Liver (tissue), 8 donors: ENCODE measurements at regions not wholly inside any gene's neighbourhood (a gene's known extent, or its start where the extent isn't known, plus 50 kb on each side); places are given as distances from the start of the nearest gene placed in this dataset.

Source experiments
- DNase-seq: peaks from one replicate; pipeline ENCODE4 v3.0.0-alpha.2; 2017; ENCODE audit warnings: low spot score
- H3K27ac ChIP-seq, 2 donors: one replicate each; pipeline ENCODE4 v1.7.0; 2013; ENCODE audit warnings: inconsistent platforms in 2 of 2, low read length in 2 of 2, control low read depth in 1 of 2, low read depth in 1 of 2, mild to moderate bottlenecking in 1 of 2
- H3K27me3 ChIP-seq, 4 donors: one replicate each; pipeline versions ENCODE4 v1.6.1 to v1.7.0; 2013; ENCODE audit warnings: low read length in 3 of 4, inconsistent platforms in 1 of 4, mild to moderate bottlenecking in 1 of 4, moderate library complexity in 1 of 4; ENCODE audit not compliant: control insufficient read depth in 4 of 4, insufficient read depth in 4 of 4
- H3K36me3 ChIP-seq, 4 donors: one replicate each; pipeline versions ENCODE4 v1.6.1 to v1.7.0; 2013; ENCODE audit warnings: low read length in 3 of 4, mild to moderate bottlenecking in 3 of 4, low read depth in 1 of 4, moderate library complexity in 1 of 4; ENCODE audit not compliant: control insufficient read depth in 4 of 4, insufficient read depth in 3 of 4
- H3K4me1 ChIP-seq, 4 donors: one replicate each; pipeline versions ENCODE4 v1.6.1 to v1.7.0; 2013; ENCODE audit warnings: low read length in 3 of 4, mild to moderate bottlenecking in 3 of 4, moderate library complexity in 1 of 4; ENCODE audit not compliant: control insufficient read depth in 4 of 4, insufficient read depth in 4 of 4
- H3K4me3 ChIP-seq, 3 donors: one replicate each; pipeline versions ENCODE4 v1.6.1 to v1.7.0; 2013; ENCODE audit warnings: low read length in 3 of 3, control low read depth in 1 of 3, low read depth in 1 of 3, mild to moderate bottlenecking in 1 of 3
- H3K9ac ChIP-seq, 2 donors: one replicate each; pipeline ENCODE4 v1.7.0; 2013; ENCODE audit warnings: low read length in 2 of 2, mild to moderate bottlenecking in 2 of 2, moderate library complexity in 2 of 2, control low read depth in 1 of 2, low read depth in 1 of 2
- H3K9me3 ChIP-seq, 4 donors: one replicate each; pipeline versions ENCODE4 v1.6.1 to v1.7.0; 2013; ENCODE audit warnings: low read length in 3 of 4; ENCODE audit not compliant: control insufficient read depth in 4 of 4
- ATF3 ChIP-seq: IDR thresholded peaks from 2 replicates; pipeline ENCODE4 v1.6.1; 2016; ENCODE audit warnings: antibody characterized with exemption
- CTCF ChIP-seq: fragments of 150-350 bp; IDR thresholded peaks from 2 replicates; pipeline ENCODE4 v1.5.1; 2017; ENCODE audit warnings: improper control_type of control experiment, low read depth, low read length; ENCODE audit not compliant: missing input control
- EGR1 ChIP-seq, 2 donors: IDR thresholded peaks; 2 replicates each; pipeline ENCODE4 v1.6.1; 2016 to 2018; ENCODE audit warnings: antibody characterized with exemption in 2 of 2, low read depth in 2 of 2
- FOXA1 ChIP-seq: IDR thresholded peaks from 2 replicates; pipeline ENCODE4 v1.6.1; 2016; ENCODE audit warnings: antibody characterized with exemption
- FOXA2 ChIP-seq: IDR thresholded peaks from 2 replicates; pipeline ENCODE4 v1.6.1; 2016; ENCODE audit warnings: antibody characterized with exemption
- GABPA ChIP-seq, 2 donors: IDR thresholded peaks in 1 of 2; conservative IDR thresholded peaks in 1 of 2; 2 replicates each; pipeline ENCODE4 v1.6.1; 2016; ENCODE audit warnings: antibody characterized with exemption in 2 of 2, mild to moderate bottlenecking in 1 of 2, moderate library complexity in 1 of 2
- HNF4A ChIP-seq, 2 donors: conservative IDR thresholded peaks; 2 replicates each; pipeline ENCODE4 v1.6.1; 2016; ENCODE audit warnings: antibody characterized with exemption in 2 of 2, mild to moderate bottlenecking in 2 of 2
- HNF4G ChIP-seq: IDR thresholded peaks from 2 replicates; pipeline ENCODE4 v1.6.1; 2016; ENCODE audit warnings: antibody characterized with exemption
- JUND ChIP-seq, 2 donors: IDR thresholded peaks; 2 replicates each; pipeline ENCODE4 v1.6.1; 2016; ENCODE audit warnings: antibody characterized with exemption in 2 of 2
- MAX ChIP-seq: IDR thresholded peaks from 2 replicates; pipeline ENCODE4 v1.6.1; 2016; ENCODE audit warnings: antibody characterized with exemption
- NR2F2 ChIP-seq: IDR thresholded peaks from 2 replicates; pipeline ENCODE4 v1.6.1; 2016; ENCODE audit warnings: antibody characterized with exemption
- RAD21 ChIP-seq, 2 donors: IDR thresholded peaks; 2 replicates each; pipeline ENCODE4 v1.6.1; 2016; ENCODE audit warnings: antibody characterized with exemption in 2 of 2, mild to moderate bottlenecking in 2 of 2
- REST ChIP-seq: IDR thresholded peaks from 2 replicates; pipeline ENCODE4 v1.6.1; 2016; ENCODE audit warnings: antibody characterized with exemption, mild to moderate bottlenecking
- RXRA ChIP-seq, 2 donors: IDR thresholded peaks; 2 replicates each; pipeline ENCODE4 v1.6.1; 2017 to 2018; ENCODE audit warnings: antibody characterized with exemption in 2 of 2, mild to moderate bottlenecking in 1 of 2
- SP1 ChIP-seq: IDR thresholded peaks from 2 replicates; pipeline ENCODE4 v1.6.1; 2018; ENCODE audit warnings: antibody characterized with exemption, mild to moderate bottlenecking
- TAF1 ChIP-seq: conservative IDR thresholded peaks from 2 replicates; pipeline ENCODE4 v1.6.1; 2016; ENCODE audit warnings: antibody characterized with exemption, mild to moderate bottlenecking
- YY1 ChIP-seq: IDR thresholded peaks from 2 replicates; pipeline ENCODE4 v1.6.1; 2016; ENCODE audit warnings: antibody characterized with exemption, mild to moderate bottlenecking
- ZBTB33 ChIP-seq: IDR thresholded peaks from 2 replicates; pipeline ENCODE4 v1.6.1; 2016; ENCODE audit warnings: antibody characterized with exemption
- WGBS: extraction: QIAGEN DNeasy Blood & Tissue Kit; methylation state at CpG from one replicate; pipeline ENCODE4 v1.1.7; 2013; 5-methylcytosine and 5-hydroxymethylcytosine counted together
- donor health status: healthy.
- donor health status: healthy.
- donor health status: healthy.
- donor health status: healthy.
- donor health status: healthy.

GRCh38 chr4:184960505-184960971 is 57.8 kb upstream of the HELT start:
- Histone ChIP-seq H3K27ac (peak overlapping the region in 1 of 2 donors; percentile 32), H3K36me3 (no peaks in the 10 kb centered on the region), H3K4me3 (no peak overlapping the region), H3K27me3 (no peaks in the 10 kb centered on the region), H3K9me3 (no peaks in the 10 kb centered on the region), H3K9ac (no peak overlapping the region), H3K4me1 (peaks cover 6 to 21% (median 15%) of the 10 kb centered on the region in 4 donors)
- WGBS = 35% methylated on average over 11 of the region's 11 CpGs
- TF ChIP-seq EGR1 (IDR thresholded peaks at IDR 0.05; ENCODE audit: low read depth in 2 of 2) = no peak
- TF ChIP-seq YY1 = peak; percentile 79
- peak; percentile 46 for TF ChIP-seq FOXA1
- TF ChIP-seq NR2F2 = peak; percentile 51
- TF ChIP-seq TAF1 = no peak
- peak; percentile 27 for TF ChIP-seq REST
- TF ChIP-seq RXRA (IDR thresholded peaks at IDR 0.05) = peak; percentile 85 to 89
- peak; percentile 89 for TF ChIP-seq HNF4G
- no peak for TF ChIP-seq MAX
- TF ChIP-seq CTCF = no peak
- TF ChIP-seq JUND (IDR thresholded peaks at IDR 0.05) = peak; percentile 68 to 87
- TF ChIP-seq FOXA2 = peak; percentile 14
- TF ChIP-seq ZBTB33 = no peak
- no peak for TF ChIP-seq GABPA (IDR thresholded peaks at IDR 0.05 in 1 of 2, conservative IDR thresholded peaks at IDR 0.05 in 1 of 2)
- TF ChIP-seq SP1 = peak; percentile 93
- peak; percentile 97 to 98 for TF ChIP-seq HNF4A (conservative IDR thresholded peaks at IDR 0.05)
- TF ChIP-seq RAD21 (IDR thresholded peaks at IDR 0.05) = peak; percentile 64 to 75
- peak; percentile 57 for TF ChIP-seq ATF3
- DNase-seq = no peak
